NCI-H748 (cell line): ENCODE measurements at regions not wholly inside any gene's neighbourhood (a gene's known extent, or its start where the extent isn't known, plus 50 kb on each side); places are given as distances from the start of the nearest gene placed in this dataset.

ENCODE experiments used
- DNase-seq: peaks from one replicate; lab custom pipeline; 2025; ENCODE audit not compliant: unreplicated experiment; lab: John Stamatoyannopoulos, UW

GRCh38 chr2:180324182-180324581, 317.1 kb upstream of the CWC22 start:
- no peak for DNase-seq

- DNase-seq = no peak
Measured at GRCh38 chr2:180322781-180323180, 315.7 kb upstream of the CWC22 start.

DNA sequence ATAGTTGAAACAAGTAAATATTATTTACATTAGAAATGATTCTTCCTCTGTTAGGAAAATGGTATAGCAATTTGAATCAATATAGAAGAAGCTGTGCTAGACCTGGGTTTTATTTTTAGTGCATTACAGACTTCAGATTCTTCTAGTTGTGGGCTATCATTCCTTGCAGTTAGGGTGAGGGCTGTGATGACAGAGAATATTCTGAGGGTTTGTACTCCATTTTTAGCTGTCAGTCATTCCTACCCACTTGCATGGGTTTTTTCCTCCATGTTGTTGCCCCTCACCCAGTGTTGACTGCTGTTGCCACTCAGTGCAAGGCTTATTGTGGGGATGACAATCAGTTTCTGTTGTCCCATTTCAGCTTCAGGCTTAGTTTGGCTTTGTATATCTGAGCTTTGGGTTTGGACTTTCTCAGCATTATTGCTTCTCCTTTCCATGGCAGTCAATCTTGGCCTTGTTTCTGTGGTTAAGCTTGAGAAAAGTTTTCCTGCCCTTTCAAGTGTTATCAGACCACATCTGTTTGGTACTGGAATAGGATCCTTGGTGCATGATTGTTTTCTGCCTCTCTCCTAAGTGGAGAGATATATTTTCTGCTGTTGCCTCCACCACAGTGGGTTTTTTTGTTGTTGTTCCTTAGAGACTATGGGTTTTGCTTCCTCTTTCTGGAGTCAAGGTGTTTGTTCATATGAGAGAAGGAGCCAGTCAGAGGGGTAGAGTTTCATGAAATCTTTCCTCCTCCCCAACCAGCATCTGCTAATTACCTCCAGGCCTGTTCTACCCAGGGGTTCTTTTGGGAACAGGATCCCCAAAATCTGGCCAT, 312.7 kb upstream of the CWC22 start:
- DNase-seq = no peak

DNA sequence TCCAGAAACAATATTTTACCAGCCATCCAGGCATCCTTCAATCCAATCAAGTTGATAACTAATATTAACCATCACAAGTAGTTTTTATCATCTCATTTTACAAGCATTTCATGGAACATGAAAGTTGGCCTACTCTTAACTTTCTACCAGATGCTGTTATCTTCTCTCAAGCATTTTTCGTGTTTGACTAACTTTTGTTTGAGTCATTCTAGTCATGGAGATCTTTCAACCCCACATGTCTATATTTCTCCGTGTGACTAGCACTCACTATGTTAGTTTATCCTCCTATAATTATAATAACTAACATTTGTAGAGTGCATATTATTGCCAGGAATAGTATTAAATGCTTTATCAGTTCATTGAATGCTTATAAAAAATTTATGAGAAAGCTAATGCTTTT, 307.0 kb upstream of the CWC22 start:
- no peak for DNase-seq

DNA sequence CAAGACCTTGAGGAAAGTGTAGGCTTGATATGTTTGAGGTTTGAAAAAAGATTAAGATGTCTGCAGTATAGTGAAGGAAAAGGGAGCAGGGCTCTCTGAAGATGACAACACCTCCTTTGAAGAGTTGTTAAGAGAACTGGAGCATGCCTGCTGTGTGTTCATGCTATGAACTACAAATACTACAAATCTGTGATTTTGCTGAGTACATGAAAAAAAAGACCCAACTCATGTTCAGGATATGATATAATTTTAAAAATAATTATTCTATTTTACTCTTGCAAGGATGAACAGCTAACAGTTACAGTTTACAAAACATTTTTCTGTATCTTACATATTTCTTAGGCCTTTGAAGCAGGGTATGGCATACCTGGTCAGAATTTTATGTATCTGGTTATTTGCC, 305.4 kb upstream of the CWC22 start:
- no peak for DNase-seq

DNA sequence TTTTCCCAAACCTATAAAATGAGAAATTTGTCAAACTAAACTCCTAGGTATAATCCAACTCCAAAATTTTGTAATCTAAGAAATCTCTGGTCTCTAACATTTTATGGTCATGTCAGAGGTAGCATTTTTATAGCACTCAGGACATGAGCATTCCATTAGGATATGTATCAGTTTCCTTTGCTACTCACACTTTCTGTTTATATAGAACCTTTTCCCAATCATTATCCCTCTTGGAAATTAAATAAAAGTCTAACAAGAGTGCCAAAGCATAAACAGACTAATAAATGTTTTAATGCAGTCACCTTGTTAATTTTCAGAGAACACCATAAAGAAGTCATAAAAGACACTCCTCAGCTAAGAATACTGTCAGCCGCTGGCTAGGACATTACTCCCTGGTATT, 300.0 kb upstream of the CWC22 start:
- no peak for DNase-seq

- DNase-seq = no peak
Measured at GRCh38 chr2:180306346-180306745, 299.2 kb upstream of the CWC22 start.

GRCh38 chr2:180291552-180292421, 284.7 kb upstream of the CWC22 start:
- no peak for DNase-seq

DNA sequence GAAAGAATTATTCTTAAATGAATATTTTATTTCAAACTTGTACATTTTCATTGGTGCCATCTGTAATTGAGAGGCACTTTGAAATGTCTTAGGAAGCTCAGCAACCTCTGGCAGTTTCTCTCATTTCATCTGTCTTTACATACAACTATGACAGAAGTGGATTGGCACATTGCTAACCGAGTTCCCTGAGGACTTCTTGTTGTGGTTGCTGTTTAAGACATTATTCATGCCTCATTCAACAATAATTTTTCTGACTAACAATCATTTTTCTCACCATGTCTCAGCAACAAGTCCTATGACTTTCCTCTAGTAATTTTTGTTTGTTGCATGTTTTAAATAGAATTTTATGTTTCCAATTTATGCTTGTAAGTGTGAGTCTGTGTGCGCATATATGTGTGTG, 284.0 kb upstream of the CWC22 start:
- no peak for DNase-seq

GRCh38 chr2:180289627-180290026, 282.5 kb upstream of the CWC22 start:
- DNase-seq = no peak

DNA sequence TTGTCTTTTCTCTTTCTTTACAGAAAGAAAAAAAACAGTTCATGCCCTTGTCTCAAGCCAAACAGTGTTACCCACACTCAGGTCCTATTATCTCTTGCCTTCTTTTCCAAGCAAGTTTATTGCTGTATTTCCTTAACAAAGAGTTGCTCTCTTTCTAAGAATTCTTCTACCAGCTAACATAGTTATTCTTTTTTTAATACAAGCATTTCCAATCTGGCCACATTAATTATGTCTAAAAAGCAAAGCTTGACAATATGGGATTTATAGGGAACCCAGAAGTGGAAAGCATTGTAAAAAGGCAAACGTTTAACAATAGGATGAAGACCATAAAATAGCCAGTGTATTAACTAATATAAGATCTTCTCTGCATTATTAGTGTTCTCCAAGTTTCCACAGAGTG, 272.5 kb upstream of the CWC22 start:
- no peak for DNase-seq

DNA sequence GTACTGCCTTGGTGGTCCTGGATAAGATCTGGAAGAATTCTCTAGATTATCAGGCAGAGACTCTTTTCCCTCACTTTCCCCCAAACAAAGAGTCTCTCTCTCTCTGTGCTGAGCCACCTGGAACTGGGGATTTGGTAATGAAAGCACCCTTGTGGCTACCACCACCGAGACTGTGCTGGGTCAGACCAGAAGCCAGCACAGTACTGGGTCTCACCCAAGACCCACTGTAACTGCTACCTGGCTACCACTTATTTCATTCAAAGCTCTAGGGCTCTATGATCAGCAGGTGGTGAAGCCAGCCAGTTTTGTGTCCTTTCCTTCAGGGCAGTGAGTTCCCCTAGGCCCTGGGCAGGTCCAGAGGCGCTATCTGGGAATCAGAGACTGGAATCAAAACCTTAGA, 269.6 kb upstream of the CWC22 start:
- DNase-seq = no peak

- no peak for DNase-seq
Measured at GRCh38 chr2:180268006-180268405, 260.9 kb upstream of the CWC22 start.

DNA sequence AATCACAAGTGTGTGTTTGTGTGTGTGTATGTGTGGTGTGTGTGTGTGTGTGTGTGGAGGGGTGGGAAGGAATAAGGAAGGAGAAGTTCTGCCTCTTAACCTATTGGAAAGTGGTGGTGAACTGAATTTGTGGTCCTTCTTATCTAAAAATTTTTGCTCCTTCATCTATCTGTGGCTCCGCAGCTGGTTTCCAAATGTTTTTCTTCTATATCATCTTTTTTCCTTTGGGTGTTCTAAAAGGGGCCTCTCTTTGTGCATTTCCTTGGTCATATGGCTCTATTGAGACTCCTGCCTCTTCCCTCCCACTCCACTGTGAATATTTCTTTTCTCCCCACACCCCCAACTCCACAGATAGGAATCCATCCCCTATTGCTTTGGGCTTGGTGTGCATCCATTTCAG, 254.9 kb upstream of the CWC22 start:
- DNase-seq = no peak

GRCh38 chr2:180258579-180258978, 251.5 kb upstream of the CWC22 start:
- no peak for DNase-seq

GRCh38 chr2:180258041-180258537, 251.0 kb upstream of the CWC22 start:
- DNase-seq = no peak

DNA sequence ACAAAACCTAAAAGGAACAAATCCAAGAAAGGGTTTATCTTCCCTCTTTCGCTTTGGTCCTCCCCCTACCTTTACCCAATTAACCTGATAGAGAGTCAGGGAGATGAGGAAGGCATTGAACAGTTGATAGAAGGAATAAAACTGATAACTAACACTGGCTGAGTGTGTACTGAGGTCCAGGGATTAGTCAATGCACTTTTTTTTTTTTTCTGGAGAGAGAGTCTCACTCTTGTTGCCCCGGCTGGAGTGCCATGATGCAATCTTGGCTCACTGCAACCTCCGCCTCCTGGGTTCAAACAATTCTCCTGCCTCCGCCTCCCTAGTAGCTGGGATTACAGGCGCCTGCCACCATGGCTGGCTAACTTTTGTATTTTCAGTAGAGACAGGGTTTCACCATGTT, 250.2 kb upstream of the CWC22 start:
- no peak for DNase-seq

GRCh38 chr2:180255981-180256380, 248.9 kb upstream of the CWC22 start:
- no peak for DNase-seq

GRCh38 chr2:180254872-180255271, 247.8 kb upstream of the CWC22 start:
- DNase-seq = no peak

DNA sequence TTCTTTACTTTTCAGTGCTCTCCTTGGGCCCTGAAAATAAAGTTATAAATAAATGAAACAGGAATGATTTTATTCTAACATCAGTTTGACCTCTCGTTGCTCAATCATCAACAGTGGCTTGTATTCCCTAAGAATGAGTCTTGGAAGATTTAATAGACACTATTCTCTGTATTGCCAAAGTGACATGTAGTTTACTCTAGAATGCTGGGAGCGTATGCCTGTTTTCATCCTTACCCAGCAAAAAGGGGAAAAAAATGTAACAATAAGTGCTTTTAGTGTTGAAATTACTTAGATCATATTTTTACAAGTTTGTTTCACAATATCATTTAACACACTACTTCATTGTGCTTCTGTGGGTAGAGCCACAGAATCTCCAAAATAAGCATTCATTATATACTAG, 240.6 kb upstream of the CWC22 start:
- no peak for DNase-seq

GRCh38 chr2:180246268-180246667, 239.2 kb upstream of the CWC22 start:
- no peak for DNase-seq

- peak; percentile 50 for DNase-seq
Measured at GRCh38 chr2:180240774-180241173, 233.7 kb upstream of the CWC22 start.
